ENCODE measurements at regions not wholly inside any gene's neighbourhood (a gene's known extent, or its start where the extent isn't known, plus 50 kb on each side); places are given as distances from the start of the nearest gene placed in this dataset.
A peak's percentile ranks its signal among the peaks of the same experiment; 100 is the strongest.

GRCh38 chr5:3741374-3741770 is 145.7 kb downstream of the IRX1 start:
- H3K27me3 ChIP-seq (ENCODE audit: insufficient read depth, low read length), result no peaks in the 10 kb centered on the region
- H3K27me3 Mint-ChIP-seq (ENCODE audit: low read depth, unreplicated experiment), result peaks cover 2% of the 10 kb centered on the region
- peak overlapping the region; percentile 57 for H3K9ac ChIP-seq (ENCODE audit: low read length)
- H3K27ac Mint-ChIP-seq (ENCODE audit: unreplicated experiment), result no peak overlapping the region
- no peaks in the 10 kb centered on the region for H3K9me3 Mint-ChIP-seq (ENCODE audit: unreplicated experiment)
- TF ChIP-seq CTCF (IDR thresholded peaks at IDR 0.05; ENCODE audit: insufficient read depth, low read depth, low read length) (no peak), EZH2 (IDR thresholded peaks at IDR 0.05; ENCODE audit: insufficient read depth, low read length) (no peak)
- H3K4me3 Mint-ChIP-seq (ENCODE audit: unreplicated experiment), result no peak overlapping the region
- no peak for FAIRE-seq
- H4K20me1 ChIP-seq (ENCODE audit: insufficient read depth, low read length), result no peaks in the 10 kb centered on the region
- H3K4me3 ChIP-seq (ENCODE audit: insufficient read depth, low read depth, low read length), result no peak overlapping the region
- peaks cover 15% of the 10 kb centered on the region for H3K4me1 ChIP-seq (ENCODE audit: insufficient read depth, low read length)
- peak overlapping the region; percentile 70 for H3K4me2 ChIP-seq (ENCODE audit: low read length)
- peak overlapping the region; percentile 68 for H3K27ac ChIP-seq (ENCODE audit: low read depth, low read length)
- peaks cover 13% of the 10 kb centered on the region for H3K4me1 Mint-ChIP-seq (ENCODE audit: low read depth, unreplicated experiment)
- peaks cover 5% of the 10 kb centered on the region for H3K9me3 ChIP-seq (ENCODE audit: insufficient read depth, low read depth, low read length)
- H3K79me2 ChIP-seq (ENCODE audit: insufficient read depth, low read length), result no peaks in the 10 kb centered on the region
- no peaks in the 10 kb centered on the region for H3K36me3 ChIP-seq (ENCODE audit: insufficient read depth, low read length)
- peak overlapping the region; percentile 36 for H2AFZ ChIP-seq (ENCODE audit: low read depth, low read length)
- no peaks in the 10 kb centered on the region for H3K36me3 Mint-ChIP-seq (ENCODE audit: low read depth, unreplicated experiment)
- peak; percentile 18 for DNase-seq (ENCODE audit: low read depth)

DNA sequence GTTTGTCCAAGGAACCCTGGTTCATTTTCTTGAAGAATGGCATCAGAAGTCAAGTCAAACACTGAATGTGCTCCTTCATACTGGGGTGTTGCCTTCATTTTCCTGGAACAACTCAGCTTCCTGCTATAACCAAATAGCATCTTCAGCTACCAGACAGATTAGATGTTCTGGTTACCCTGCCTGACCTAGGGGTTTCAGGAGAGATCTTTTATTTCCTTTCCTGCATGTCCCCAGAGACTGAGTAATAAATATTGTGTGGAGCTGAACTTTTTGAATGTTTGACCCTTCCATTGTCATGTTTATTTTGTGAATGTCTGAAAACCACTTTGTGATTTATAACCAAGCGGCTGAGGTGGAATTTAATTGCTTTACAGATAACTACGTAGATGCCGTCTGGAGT is 147.1 kb downstream of the IRX1 start:
- peaks cover 10% of the 10 kb centered on the region for H3K9me3 ChIP-seq (ENCODE audit: insufficient read depth, low read depth, low read length)
- no peak overlapping the region for H3K27ac Mint-ChIP-seq (ENCODE audit: unreplicated experiment)
- no peak overlapping the region for H3K4me3 ChIP-seq (ENCODE audit: insufficient read depth, low read depth, low read length)
- no peak for DNase-seq (ENCODE audit: low read depth)
- no peak overlapping the region for H3K9ac ChIP-seq (ENCODE audit: low read length)
- H3K4me1 Mint-ChIP-seq (ENCODE audit: low read depth, unreplicated experiment), result peaks cover 11% of the 10 kb centered on the region
- H3K9me3 Mint-ChIP-seq (ENCODE audit: unreplicated experiment), result peaks cover 7% of the 10 kb centered on the region
- H4K20me1 ChIP-seq (ENCODE audit: insufficient read depth, low read length), result no peaks in the 10 kb centered on the region
- no peaks in the 10 kb centered on the region for H3K36me3 Mint-ChIP-seq (ENCODE audit: low read depth, unreplicated experiment)
- FAIRE-seq, result no peak
- peaks cover 13% of the 10 kb centered on the region for H3K4me1 ChIP-seq (ENCODE audit: insufficient read depth, low read length)
- H3K4me3 Mint-ChIP-seq (ENCODE audit: unreplicated experiment), result no peak overlapping the region
- H3K79me2 ChIP-seq (ENCODE audit: insufficient read depth, low read length), result no peaks in the 10 kb centered on the region
- no peaks in the 10 kb centered on the region for H3K27me3 ChIP-seq (ENCODE audit: insufficient read depth, low read length)
- TF ChIP-seq EZH2 (IDR thresholded peaks at IDR 0.05; ENCODE audit: insufficient read depth, low read length), result no peak
- no peak for TF ChIP-seq CTCF (IDR thresholded peaks at IDR 0.05; ENCODE audit: insufficient read depth, low read depth, low read length)
- no peaks in the 10 kb centered on the region for H3K36me3 ChIP-seq (ENCODE audit: insufficient read depth, low read length)
- H3K27ac ChIP-seq (ENCODE audit: low read depth, low read length), result no peak overlapping the region
- H3K4me2 ChIP-seq (ENCODE audit: low read length), result no peak overlapping the region
- H2AFZ ChIP-seq (ENCODE audit: low read depth, low read length), result no peak overlapping the region
- peaks cover 2% of the 10 kb centered on the region for H3K27me3 Mint-ChIP-seq (ENCODE audit: low read depth, unreplicated experiment)

GRCh38 chr5:3751846-3752245 is 156.2 kb downstream of the IRX1 start:
- Mint-ChIP-seq H3K36me3 (ENCODE audit: low read depth, unreplicated experiment) (no peaks in the 10 kb centered on the region), H3K27me3 (ENCODE audit: low read depth, unreplicated experiment) (peaks cover 3% of the 10 kb centered on the region), H3K4me3 (ENCODE audit: unreplicated experiment) (no peak overlapping the region), H3K4me1 (ENCODE audit: low read depth, unreplicated experiment) (no peaks in the 10 kb centered on the region), H3K27ac (ENCODE audit: unreplicated experiment) (no peak overlapping the region), H3K9me3 (ENCODE audit: unreplicated experiment) (peaks cover 10% of the 10 kb centered on the region)
- Histone ChIP-seq H3K4me3 (ENCODE audit: insufficient read depth, low read depth, low read length) (no peak overlapping the region), H3K9ac (ENCODE audit: low read length) (no peak overlapping the region), H3K27ac (ENCODE audit: low read depth, low read length) (no peak overlapping the region), H2AFZ (ENCODE audit: low read depth, low read length) (no peak overlapping the region), H3K36me3 (ENCODE audit: insufficient read depth, low read length) (no peaks in the 10 kb centered on the region), H3K9me3 (ENCODE audit: insufficient read depth, low read depth, low read length) (peaks cover 6% of the 10 kb centered on the region), H3K27me3 (ENCODE audit: insufficient read depth, low read length) (no peaks in the 10 kb centered on the region), H3K4me2 (ENCODE audit: low read length) (no peak overlapping the region), H3K4me1 (ENCODE audit: insufficient read depth, low read length) (no peaks in the 10 kb centered on the region), H3K79me2 (ENCODE audit: insufficient read depth, low read length) (no peaks in the 10 kb centered on the region), H4K20me1 (ENCODE audit: insufficient read depth, low read length) (no peaks in the 10 kb centered on the region)
- FAIRE-seq, result no peak
- TF ChIP-seq CTCF (IDR thresholded peaks at IDR 0.05; ENCODE audit: insufficient read depth, low read depth, low read length) (no peak), EZH2 (IDR thresholded peaks at IDR 0.05; ENCODE audit: insufficient read depth, low read length) (no peak)
- no peak for DNase-seq (ENCODE audit: low read depth)
